ENCODE measurements at regions not wholly inside any gene's neighbourhood (a gene's known extent, or its start where the extent isn't known, plus 50 kb on each side); places are given as distances from the start of the nearest gene placed in this dataset.

GRCh38 chr1:69373520-69373919, 194.2 kb upstream of the LRRC7 start (continued):
- TF ChIP-seq ATF6 (CRISPR knock-in tag; IDR thresholded peaks at IDR 0.05): no peak
- TF ChIP-seq NFYB (CRISPR knock-in tag; conservative IDR thresholded peaks at IDR 0.05; ENCODE audit: low read depth): no peak
- no peak for TF ChIP-seq ARID4B (CRISPR knock-in tag; IDR thresholded peaks at IDR 0.05; ENCODE audit: borderline replicate concordance)
- TF ChIP-seq E2F4 (CRISPR knock-in tag; IDR thresholded peaks at IDR 0.05; ENCODE audit: borderline replicate concordance, low read depth): no peak
- TF ChIP-seq JAZF1 (CRISPR knock-in tag; IDR thresholded peaks at IDR 0.05): no peak
- no peak for TF ChIP-seq USF2 (CRISPR knock-in tag; IDR thresholded peaks at IDR 0.05)
- no peak for TF ChIP-seq CDX4 (CRISPR knock-in tag; IDR thresholded peaks at IDR 0.05; ENCODE audit: borderline replicate concordance)

- ChIA-PET POLR2A (no interaction called here), CTCF (no interaction called here)
- H3K27ac Mint-ChIP-seq: no peak overlapping the region
- ATAC-seq: no peak
- H3K27me3 Mint-ChIP-seq (ENCODE audit: low read depth): no peaks in the 10 kb centered on the region
- H3K36me3 Mint-ChIP-seq: no peaks in the 10 kb centered on the region
- no peaks in the 10 kb centered on the region for H3K9me3 Mint-ChIP-seq
- no peak for TF ChIP-seq ZSCAN18 (CRISPR knock-in tag; IDR thresholded peaks at IDR 0.05)
- TF ChIP-seq ZNF512 (CRISPR knock-in tag; IDR thresholded peaks at IDR 0.05; ENCODE audit: borderline replicate concordance): no peak
- no peak for TF ChIP-seq PRRX2 (CRISPR knock-in tag; IDR thresholded peaks at IDR 0.05)
- TF ChIP-seq MLX (CRISPR knock-in tag; IDR thresholded peaks at IDR 0.05): no peak
- no peak for TF ChIP-seq GTF2I (CRISPR knock-in tag; conservative IDR thresholded peaks at IDR 0.05)
- no peak for TF ChIP-seq ZNF423 (CRISPR knock-in tag; IDR thresholded peaks at IDR 0.05)
- no peak for TF ChIP-seq ERG (CRISPR knock-in tag; IDR thresholded peaks at IDR 0.05)
- TF ChIP-seq PRDM15 (CRISPR knock-in tag; IDR thresholded peaks at IDR 0.05): no peak
- no peak for TF ChIP-seq ZBTB21 (CRISPR knock-in tag; IDR thresholded peaks at IDR 0.05; ENCODE audit: borderline replicate concordance)
- no peak for TF ChIP-seq IRF2 (CRISPR knock-in tag; IDR thresholded peaks at IDR 0.05; ENCODE audit: borderline replicate concordance, low read depth)
- no peak for TF ChIP-seq ZNF121 (CRISPR knock-in tag; IDR thresholded peaks at IDR 0.05)
- DNase-seq (ENCODE audit: low spot score): no peak
- no peak overlapping the region for H3K4me3 Mint-ChIP-seq
- H3K4me1 Mint-ChIP-seq: no peaks in the 10 kb centered on the region
Observed at GRCh38 chr1:69376408-69376807, 191.3 kb upstream of the LRRC7 start.

Data from WTC11 (cell line).